ENCODE measurements at regions not wholly inside any gene's neighbourhood (a gene's known extent, or its start where the extent isn't known, plus 50 kb on each side); places are given as distances from the start of the nearest gene placed in this dataset.

GRCh38 chr13:75023609-75024008 is 458.4 kb downstream of the TBC1D4 start:
- CTCF ChIA-PET = no interaction called here
- no peaks in the 10 kb centered on the region for H3K4me1 ChIP-seq (ENCODE audit: control insufficient read depth, insufficient read depth, low read length)
- no peaks in the 10 kb centered on the region for H3K9me3 ChIP-seq (replicated peaks; ENCODE audit: control insufficient read depth, insufficient read depth, low read length)
- H3K4me3 ChIP-seq = no peak overlapping the region
- POLR2A ChIA-PET = no interaction called here
- H3K9ac ChIP-seq (ENCODE audit: control insufficient read depth, insufficient read depth, low read length) = no peak overlapping the region
- in situ Hi-C loops (cut with MboI) (no loop called here), intact Hi-C loops (cut with micrococcal nuclease; ENCODE audit: unreplicated experiment) (no loop called here)
- no peak for TF ChIP-seq MTA2 (IDR thresholded peaks at IDR 0.05; ENCODE audit: low read depth)
- no peak for TF ChIP-seq JUNB (IDR thresholded peaks at IDR 0.05)
- no peak for TF ChIP-seq CREB1 (IDR thresholded peaks at IDR 0.05; ENCODE audit: low read depth)
- no peak for TF ChIP-seq IKZF2 (IDR thresholded peaks at IDR 0.05)
- no peak for TF ChIP-seq SMAD5 (IDR thresholded peaks at IDR 0.05; ENCODE audit: low read depth)
- no peak for TF ChIP-seq MEF2B (IDR thresholded peaks at IDR 0.05; ENCODE audit: partially characterized antibody, poor library complexity, severe bottlenecking)
- TF ChIP-seq, protein P1, sequence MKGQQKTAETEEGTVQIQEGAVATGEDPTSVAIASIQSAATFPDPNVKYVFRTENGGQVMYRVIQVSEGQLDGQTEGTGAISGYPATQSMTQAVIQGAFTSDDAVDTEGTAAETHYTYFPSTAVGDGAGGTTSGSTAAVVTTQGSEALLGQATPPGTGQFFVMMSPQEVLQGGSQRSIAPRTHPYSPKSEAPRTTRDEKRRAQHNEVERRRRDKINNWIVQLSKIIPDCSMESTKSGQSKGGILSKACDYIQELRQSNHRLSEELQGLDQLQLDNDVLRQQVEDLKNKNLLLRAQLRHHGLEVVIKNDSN (IDR thresholded peaks at IDR 0.05; ENCODE audit: borderline replicate concordance, extremely low read length, insufficient read depth, low read depth, low read length) = no peak
- no peak for TF ChIP-seq LARP7 (IDR thresholded peaks at IDR 0.05)
- TF ChIP-seq, protein P2, sequence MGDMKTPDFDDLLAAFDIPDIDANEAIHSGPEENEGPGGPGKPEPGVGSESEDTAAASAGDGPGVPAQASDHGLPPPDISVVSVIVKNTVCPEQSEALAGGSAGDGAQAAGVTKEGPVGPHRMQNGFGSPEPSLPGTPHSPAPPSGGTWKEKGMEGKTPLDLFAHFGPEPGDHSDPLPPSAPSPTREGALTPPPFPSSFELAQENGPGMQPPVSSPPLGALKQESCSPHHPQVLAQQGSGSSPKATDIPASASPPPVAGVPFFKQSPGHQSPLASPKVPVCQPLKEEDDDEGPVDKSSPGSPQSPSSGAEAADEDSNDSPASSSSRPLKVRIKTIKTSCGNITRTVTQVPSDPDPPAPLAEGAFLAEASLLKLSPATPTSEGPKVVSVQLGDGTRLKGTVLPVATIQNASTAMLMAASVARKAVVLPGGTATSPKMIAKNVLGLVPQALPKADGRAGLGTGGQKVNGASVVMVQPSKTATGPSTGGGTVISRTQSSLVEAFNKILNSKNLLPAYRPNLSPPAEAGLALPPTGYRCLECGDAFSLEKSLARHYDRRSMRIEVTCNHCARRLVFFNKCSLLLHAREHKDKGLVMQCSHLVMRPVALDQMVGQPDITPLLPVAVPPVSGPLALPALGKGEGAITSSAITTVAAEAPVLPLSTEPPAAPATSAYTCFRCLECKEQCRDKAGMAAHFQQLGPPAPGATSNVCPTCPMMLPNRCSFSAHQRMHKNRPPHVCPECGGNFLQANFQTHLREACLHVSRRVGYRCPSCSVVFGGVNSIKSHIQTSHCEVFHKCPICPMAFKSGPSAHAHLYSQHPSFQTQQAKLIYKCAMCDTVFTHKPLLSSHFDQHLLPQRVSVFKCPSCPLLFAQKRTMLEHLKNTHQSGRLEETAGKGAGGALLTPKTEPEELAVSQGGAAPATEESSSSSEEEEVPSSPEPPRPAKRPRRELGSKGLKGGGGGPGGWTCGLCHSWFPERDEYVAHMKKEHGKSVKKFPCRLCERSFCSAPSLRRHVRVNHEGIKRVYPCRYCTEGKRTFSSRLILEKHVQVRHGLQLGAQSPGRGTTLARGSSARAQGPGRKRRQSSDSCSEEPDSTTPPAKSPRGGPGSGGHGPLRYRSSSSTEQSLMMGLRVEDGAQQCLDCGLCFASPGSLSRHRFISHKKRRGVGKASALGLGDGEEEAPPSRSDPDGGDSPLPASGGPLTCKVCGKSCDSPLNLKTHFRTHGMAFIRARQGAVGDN (IDR thresholded peaks at IDR 0.05) = no peak
- no peak for TF ChIP-seq RAD51 (IDR thresholded peaks at IDR 0.05)
- TF ChIP-seq TARDBP (IDR thresholded peaks at IDR 0.05; ENCODE audit: borderline replicate concordance) = no peak
- TF ChIP-seq TCF12 (IDR thresholded peaks at IDR 0.05; ENCODE audit: low read depth, low read length) = no peak
- no peak for TF ChIP-seq GABPA (IDR thresholded peaks at IDR 0.05; ENCODE audit: low read depth)
- no peak for TF ChIP-seq POLR2A (IDR thresholded peaks at IDR 0.05; ENCODE audit: low read depth, low read length)
- TF ChIP-seq SP1 (IDR thresholded peaks at IDR 0.05; ENCODE audit: low read depth, low read length) = no peak
- TF ChIP-seq SREBF2 (IDR thresholded peaks at IDR 0.05; ENCODE audit: low read length) = no peak
- no peak for TF ChIP-seq SPI1 (IDR thresholded peaks at IDR 0.05; ENCODE audit: borderline replicate concordance, insufficient read depth, low read depth, low read length)
- no peak for TF ChIP-seq KLF5 (IDR thresholded peaks at IDR 0.05; ENCODE audit: partially characterized antibody)
- H3K4me2 ChIP-seq (ENCODE audit: control insufficient read depth, insufficient read depth) = no peak overlapping the region
- no peak for FAIRE-seq
- BruUV-seq (replicated peaks) = no TSS peak
- SMC1A ChIA-PET (ENCODE audit: uncharacterized antibody, unreplicated experiment) = no interaction called here
- RAD21 ChIA-PET (ENCODE audit: unreplicated experiment) = no interaction called here
- H2AFZ ChIP-seq (ENCODE audit: control insufficient read depth, low read depth, low read length) = no peak overlapping the region
- DNase-seq (ENCODE audit: low read depth, low spot score) = no peak
- H3K27me3 ChIP-seq (replicated peaks in 1 of 2; ENCODE audit: control insufficient read depth in 2 of 2, insufficient read depth in 2 of 2, low read length in 1 of 2) = no peaks in the 10 kb centered on the region
- H4K20me1 ChIP-seq (ENCODE audit: control insufficient read depth, insufficient read depth) = no peaks in the 10 kb centered on the region
- no peak for ATAC-seq
- 5% methylated on average over 1 of the region's 1 CpG for WGBS (ENCODE audit: insufficient coverage, insufficient replicate concordance, low lambda C conversion rate, missing lambda C conversion rate)
- H3K79me2 ChIP-seq (ENCODE audit: control insufficient read depth, insufficient read depth, low read length) = no peaks in the 10 kb centered on the region
- no peak overlapping the region for H3K27ac ChIP-seq (ENCODE audit: control insufficient read depth, insufficient read depth)
- no peaks in the 10 kb centered on the region for H3K36me3 ChIP-seq (ENCODE audit: control insufficient read depth in 2 of 2, insufficient read depth in 2 of 2, low read length in 1 of 2)
